ENCODE measurements at regions not wholly inside any gene's neighbourhood (a gene's known extent, or its start where the extent isn't known, plus 50 kb on each side); places are given as distances from the start of the nearest gene placed in this dataset.
A peak's percentile ranks its signal among the peaks of the same experiment; 100 is the strongest.

- TF ChIP-seq CDX4 (CRISPR knock-in tag; IDR thresholded peaks at IDR 0.05; ENCODE audit: borderline replicate concordance), result no peak
- no peak for TF ChIP-seq ELF4 (CRISPR knock-in tag; IDR thresholded peaks at IDR 0.05; ENCODE audit: low read depth)
- TF ChIP-seq JAZF1 (CRISPR knock-in tag; IDR thresholded peaks at IDR 0.05), result no peak
Observed at GRCh38 chr5:146944764-146945616, 66.4 kb upstream of the PPP2R2B start (continued).

- DNase-seq (ENCODE audit: low spot score) (no peak), ATAC-seq (no peak)
- Mint-ChIP-seq H3K4me1 (peaks cover 13% of the 10 kb centered on the region; the same call in 1 of the 2 replicates), H3K9me3 (no peaks in the 10 kb centered on the region), H3K27ac (no peak overlapping the region), H3K36me3 (no peaks in the 10 kb centered on the region), H3K4me3 (no peak overlapping the region), H3K27me3 (ENCODE audit: low read depth) (no peaks in the 10 kb centered on the region)
- no peak for TF ChIP-seq TP53 (CRISPR knock-in tag; IDR thresholded peaks at IDR 0.05)
- TF ChIP-seq NFE2L1 (CRISPR knock-in tag; IDR thresholded peaks at IDR 0.05), result no peak
- TF ChIP-seq SP1 (CRISPR knock-in tag; conservative IDR thresholded peaks at IDR 0.05), result no peak
- ChIA-PET POLR2A (no interaction called here), CTCF (interaction anchor here (1.0 to 1.9 kb wide), 6 partner anchors 15 to 325 kb away, joined by 3 to 8 read pairs (median 6); no protein-coding TSS in a partner anchor)
Observed at GRCh38 chr5:146945617-146946084, 67.1 kb upstream of the PPP2R2B start.

- ATAC-seq (peak; percentile 82), DNase-seq (ENCODE audit: low spot score) (peak; percentile 26)
- no peaks in the 10 kb centered on the region for H3K9me3 Mint-ChIP-seq
- peaks cover 17% of the 10 kb centered on the region for H3K4me1 Mint-ChIP-seq
- H3K36me3 Mint-ChIP-seq, result no peaks in the 10 kb centered on the region
- no peak overlapping the region for H3K4me3 Mint-ChIP-seq
- ChIA-PET CTCF (interaction anchor here (0.6 to 2.6 kb wide), 10 partner anchors 12 to 414 kb away, joined by 3 to 15 read pairs (median 4); no protein-coding TSS in a partner anchor), POLR2A (no interaction called here)
- no peaks in the 10 kb centered on the region for H3K27me3 Mint-ChIP-seq (ENCODE audit: low read depth)
- TF ChIP-seq CTCF (IDR thresholded peaks at IDR 0.05), result peak; percentile 27
- no peak for TF ChIP-seq MLX (CRISPR knock-in tag; IDR thresholded peaks at IDR 0.05)
- no peak for TF ChIP-seq ZMAT4 (CRISPR knock-in tag; IDR thresholded peaks at IDR 0.05)
- TF ChIP-seq USF2 (CRISPR knock-in tag; IDR thresholded peaks at IDR 0.05), result peak; percentile 91
- TF ChIP-seq MAX (CRISPR knock-in tag; IDR thresholded peaks at IDR 0.05), result peak; percentile 21; the same call in 1 of the 2 replicates
- TF ChIP-seq USF1 (CRISPR knock-in tag; IDR thresholded peaks at IDR 0.05), result peak; percentile 88
- H3K27ac Mint-ChIP-seq, result peak overlapping the region; percentile 5; the same call in 1 of the 2 replicates
Observed at GRCh38 chr5:146947181-146947941, 68.8 kb upstream of the PPP2R2B start.

Measured in WTC11 (cell line).